ENCODE measurements at regions not wholly inside any gene's neighbourhood (a gene's known extent, or its start where the extent isn't known, plus 50 kb on each side); places are given as distances from the start of the nearest gene placed in this dataset.

DNA sequence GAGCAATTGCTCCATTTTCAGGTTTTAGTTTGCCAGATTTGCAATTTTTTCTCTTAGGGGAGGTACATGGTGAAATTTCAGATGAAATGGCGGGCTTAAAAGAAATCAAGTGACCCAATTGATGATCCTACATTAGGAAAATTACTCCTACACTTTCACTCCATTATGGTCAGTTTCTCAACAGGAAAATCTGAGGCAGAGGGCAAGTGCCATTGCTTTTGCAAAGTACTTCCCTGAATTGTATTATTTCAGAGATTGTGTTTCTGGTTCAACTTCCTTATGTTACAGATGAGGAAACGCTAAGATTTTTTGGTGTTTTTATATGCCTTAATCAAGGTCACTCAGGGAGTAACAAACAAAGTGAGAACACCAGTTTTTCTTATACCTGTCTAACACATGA lies 302.2 kb downstream of the ARAP2 start:
- ATAC-seq (no peak), DNase-seq (no peak)
- H2AFZ ChIP-seq (ENCODE audit: low read length), result no peak overlapping the region
- no peaks in the 10 kb centered on the region for H3K9me2 ChIP-seq (replicated peaks; ENCODE audit: low read length)
- no peaks in the 10 kb centered on the region for H3K79me2 ChIP-seq (ENCODE audit: low read length)
- H3K4me2 ChIP-seq (ENCODE audit: low read length), result no peak overlapping the region
- no peak overlapping the region for H3K27ac ChIP-seq (ENCODE audit: low read length)
- H3F3A ChIP-seq (ENCODE audit: low read length, unreplicated experiment), result no peaks in the 10 kb centered on the region
- no peaks in the 10 kb centered on the region for H4K20me1 ChIP-seq (ENCODE audit: low read length)
- no TSS peak for BruUV-seq (replicated peaks)
- TF ChIP-seq EZH2 (IDR thresholded peaks at IDR 0.05; ENCODE audit: low read length, unreplicated experiment) (no peak), EZH2phosphoT487 (IDR thresholded peaks at IDR 0.05; ENCODE audit: borderline replicate concordance, low read length) (no peak)
- TF ChIP-seq, protein P1, sequence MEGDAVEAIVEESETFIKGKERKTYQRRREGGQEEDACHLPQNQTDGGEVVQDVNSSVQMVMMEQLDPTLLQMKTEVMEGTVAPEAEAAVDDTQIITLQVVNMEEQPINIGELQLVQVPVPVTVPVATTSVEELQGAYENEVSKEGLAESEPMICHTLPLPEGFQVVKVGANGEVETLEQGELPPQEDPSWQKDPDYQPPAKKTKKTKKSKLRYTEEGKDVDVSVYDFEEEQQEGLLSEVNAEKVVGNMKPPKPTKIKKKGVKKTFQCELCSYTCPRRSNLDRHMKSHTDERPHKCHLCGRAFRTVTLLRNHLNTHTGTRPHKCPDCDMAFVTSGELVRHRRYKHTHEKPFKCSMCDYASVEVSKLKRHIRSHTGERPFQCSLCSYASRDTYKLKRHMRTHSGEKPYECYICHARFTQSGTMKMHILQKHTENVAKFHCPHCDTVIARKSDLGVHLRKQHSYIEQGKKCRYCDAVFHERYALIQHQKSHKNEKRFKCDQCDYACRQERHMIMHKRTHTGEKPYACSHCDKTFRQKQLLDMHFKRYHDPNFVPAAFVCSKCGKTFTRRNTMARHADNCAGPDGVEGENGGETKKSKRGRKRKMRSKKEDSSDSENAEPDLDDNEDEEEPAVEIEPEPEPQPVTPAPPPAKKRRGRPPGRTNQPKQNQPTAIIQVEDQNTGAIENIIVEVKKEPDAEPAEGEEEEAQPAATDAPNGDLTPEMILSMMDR (conservative IDR thresholded peaks at IDR 0.05; ENCODE audit: low read depth, low read length), result no peak
- CTCF ChIA-PET, result no interaction called here
- H3K36me3 ChIP-seq (ENCODE audit: low read depth, low read length), result no peaks in the 10 kb centered on the region
- no peak overlapping the region for H3K4me3 ChIP-seq (ENCODE audit: low read length)
- no peaks in the 10 kb centered on the region for H3K27me3 ChIP-seq (ENCODE audit: low read length)
- H3K4me1 ChIP-seq (ENCODE audit: insufficient read depth, low read length), result no peaks in the 10 kb centered on the region
- intact Hi-C loops (cut with micrococcal nuclease), result no loop called here
- H3K9ac ChIP-seq (ENCODE audit: low read length), result no peak overlapping the region
- POLR2A ChIA-PET (ENCODE audit: unreplicated experiment), result no interaction called here
- H3K9me3 ChIP-seq (ENCODE audit: low read length), result no peaks in the 10 kb centered on the region

DNA sequence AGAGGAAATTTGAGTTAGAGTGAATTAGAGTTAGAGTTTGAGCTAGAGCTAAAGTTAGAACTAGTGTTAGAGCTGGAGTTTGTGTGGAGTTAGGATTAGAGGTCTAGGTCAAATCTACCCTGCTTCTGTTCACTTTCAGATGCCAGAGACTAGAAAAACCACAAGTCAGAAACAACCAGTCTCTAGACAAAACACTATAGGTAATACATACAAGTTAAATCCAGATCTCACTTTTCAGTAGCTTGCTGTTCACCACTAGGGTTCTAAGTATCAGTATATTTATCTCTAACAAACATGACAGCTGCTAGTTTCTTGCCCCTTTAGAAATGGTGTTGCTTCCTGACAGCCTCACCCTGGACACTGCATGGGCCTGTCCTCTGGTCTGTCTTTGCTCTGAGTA lies 300.7 kb downstream of the ARAP2 start:
- no peak overlapping the region for H3K27ac ChIP-seq (ENCODE audit: low read length)
- H3K9me3 ChIP-seq (ENCODE audit: low read length), result no peaks in the 10 kb centered on the region
- H3K27me3 ChIP-seq (ENCODE audit: low read length), result no peaks in the 10 kb centered on the region
- ATAC-seq (no peak), DNase-seq (no peak)
- H4K20me1 ChIP-seq (ENCODE audit: low read length), result no peaks in the 10 kb centered on the region
- no peak overlapping the region for H2AFZ ChIP-seq (ENCODE audit: low read length)
- H3K9me2 ChIP-seq (replicated peaks; ENCODE audit: low read length), result no peaks in the 10 kb centered on the region
- no peak overlapping the region for H3K4me2 ChIP-seq (ENCODE audit: low read length)
- H3K4me1 ChIP-seq (ENCODE audit: insufficient read depth, low read length), result no peaks in the 10 kb centered on the region
- no peak overlapping the region for H3K4me3 ChIP-seq (ENCODE audit: low read length)
- intact Hi-C loops (cut with micrococcal nuclease), result no loop called here
- POLR2A ChIA-PET (ENCODE audit: unreplicated experiment), result no interaction called here
- no peaks in the 10 kb centered on the region for H3K79me2 ChIP-seq (ENCODE audit: low read length)
- CTCF ChIA-PET, result no interaction called here
- BruUV-seq (replicated peaks), result no TSS peak
- no peaks in the 10 kb centered on the region for H3F3A ChIP-seq (ENCODE audit: low read length, unreplicated experiment)
- H3K36me3 ChIP-seq (ENCODE audit: low read depth, low read length), result no peaks in the 10 kb centered on the region
- no peak overlapping the region for H3K9ac ChIP-seq (ENCODE audit: low read length)
- no peak for TF ChIP-seq EZH2 (IDR thresholded peaks at IDR 0.05; ENCODE audit: low read length, unreplicated experiment)
- TF ChIP-seq, protein P1 (conservative IDR thresholded peaks at IDR 0.05; ENCODE audit: low read depth, low read length), result no peak
- TF ChIP-seq EZH2phosphoT487 (IDR thresholded peaks at IDR 0.05; ENCODE audit: borderline replicate concordance, low read length), result no peak

DNA sequence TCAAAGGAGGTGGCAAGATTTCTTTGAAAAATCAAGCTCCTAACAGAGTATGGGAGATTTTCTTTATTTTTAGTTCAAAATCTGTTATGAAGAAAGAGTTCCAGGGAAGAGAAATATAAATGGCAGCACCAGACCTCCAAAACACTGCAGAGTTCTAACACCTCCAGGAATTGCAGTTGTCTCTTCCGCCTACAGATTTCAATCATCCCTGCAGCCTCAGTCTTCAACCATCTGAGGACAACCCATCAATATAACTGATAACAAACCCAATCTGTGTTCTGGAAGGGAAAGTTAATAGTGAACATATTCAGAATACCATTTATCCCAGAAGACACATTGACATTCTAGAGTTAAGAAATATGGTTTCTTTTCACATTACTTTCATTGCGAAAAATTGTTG lies 296.1 kb downstream of the ARAP2 start:
- DNase-seq (no peak), ATAC-seq (no peak)
- Histone ChIP-seq H3K4me1 (ENCODE audit: insufficient read depth, low read length) (no peaks in the 10 kb centered on the region), H3K27me3 (ENCODE audit: low read length) (no peaks in the 10 kb centered on the region), H2AFZ (ENCODE audit: low read length) (no peak overlapping the region), H3K4me2 (ENCODE audit: low read length) (no peak overlapping the region), H3K79me2 (ENCODE audit: low read length) (no peaks in the 10 kb centered on the region), H3K9ac (ENCODE audit: low read length) (no peak overlapping the region), H3F3A (ENCODE audit: low read length, unreplicated experiment) (no peaks in the 10 kb centered on the region), H3K9me3 (ENCODE audit: low read length) (no peaks in the 10 kb centered on the region), H3K36me3 (ENCODE audit: low read depth, low read length) (no peaks in the 10 kb centered on the region), H4K20me1 (ENCODE audit: low read length) (no peaks in the 10 kb centered on the region), H3K9me2 (replicated peaks; ENCODE audit: low read length) (no peaks in the 10 kb centered on the region), H3K27ac (ENCODE audit: low read length) (no peak overlapping the region), H3K4me3 (ENCODE audit: low read length) (no peak overlapping the region)
- POLR2A ChIA-PET (ENCODE audit: unreplicated experiment), result no interaction called here
- intact Hi-C loops (cut with micrococcal nuclease), result no loop called here
- no TSS peak for BruUV-seq (replicated peaks)
- CTCF ChIA-PET, result no interaction called here
- no peak for TF ChIP-seq EZH2 (IDR thresholded peaks at IDR 0.05; ENCODE audit: low read length, unreplicated experiment)
